ENCODE measurements at regions not wholly inside any gene's neighbourhood (a gene's known extent, or its start where the extent isn't known, plus 50 kb on each side); places are given as distances from the start of the nearest gene placed in this dataset.

GRCh38 chr12:78406213-78406612, 458.4 kb upstream of the SYT1 start:
- TF ChIP-seq CTCF (IDR thresholded peaks at IDR 0.05; ENCODE audit: borderline replicate concordance, control extremely low read depth, extremely low read depth, insufficient read depth, missing control alignments) = no peak
- in situ Hi-C loops (cut with MboI; ENCODE audit: low sequenced_read_pairs, unreplicated experiment) = no loop called here
- DNase-seq (ENCODE audit: low spot score) = no peak

GRCh38 chr12:78406828-78407227, 457.7 kb upstream of the SYT1 start:
- peak; percentile 6 for DNase-seq (ENCODE audit: low spot score)
- no peak for TF ChIP-seq CTCF (IDR thresholded peaks at IDR 0.05; ENCODE audit: borderline replicate concordance, control extremely low read depth, extremely low read depth, insufficient read depth, missing control alignments)
- in situ Hi-C loops (cut with MboI; ENCODE audit: low sequenced_read_pairs, unreplicated experiment) = no loop called here

GRCh38 chr12:78407722-78408121, 456.9 kb upstream of the SYT1 start:
- TF ChIP-seq CTCF (IDR thresholded peaks at IDR 0.05; ENCODE audit: borderline replicate concordance, control extremely low read depth, extremely low read depth, insufficient read depth, missing control alignments) = no peak
- in situ Hi-C loops (cut with MboI; ENCODE audit: low sequenced_read_pairs, unreplicated experiment) = no loop called here
- DNase-seq (ENCODE audit: low spot score) = no peak

- TF ChIP-seq CTCF (IDR thresholded peaks at IDR 0.05; ENCODE audit: borderline replicate concordance, control extremely low read depth, extremely low read depth, insufficient read depth, missing control alignments) = no peak
- in situ Hi-C loops (cut with MboI; ENCODE audit: low sequenced_read_pairs, unreplicated experiment) = no loop called here
- DNase-seq (ENCODE audit: low spot score) = no peak
These were observed 450.5 kb upstream of the SYT1 start for GRCh38 chr12:78414071-78414470.

- no peak for DNase-seq (ENCODE audit: low spot score)
These were observed 445.7 kb upstream of the SYT1 start for GRCh38 chr12:78418919-78419318.

GRCh38 chr12:78419513-78419912, 445.1 kb upstream of the SYT1 start:
- no peak for DNase-seq (ENCODE audit: low spot score)
- in situ Hi-C loops (cut with MboI; ENCODE audit: low sequenced_read_pairs, unreplicated experiment) = no loop called here
- TF ChIP-seq CTCF (IDR thresholded peaks at IDR 0.05; ENCODE audit: borderline replicate concordance, control extremely low read depth, extremely low read depth, insufficient read depth, missing control alignments) = no peak

More at GRCh38 chr12:78418919-78419318, 445.7 kb upstream of the SYT1 start:
- no peak for TF ChIP-seq CTCF (IDR thresholded peaks at IDR 0.05; ENCODE audit: borderline replicate concordance, control extremely low read depth, extremely low read depth, insufficient read depth, missing control alignments)
- in situ Hi-C loops (cut with MboI; ENCODE audit: low sequenced_read_pairs, unreplicated experiment) = no loop called here

- no peak for DNase-seq (ENCODE audit: low spot score)
- in situ Hi-C loops (cut with MboI; ENCODE audit: low sequenced_read_pairs, unreplicated experiment) = no loop called here
These were observed 443.6 kb upstream of the SYT1 start for GRCh38 chr12:78420991-78421390.

More at GRCh38 chr12:78420991-78421390, 443.6 kb upstream of the SYT1 start:
- TF ChIP-seq CTCF (IDR thresholded peaks at IDR 0.05; ENCODE audit: borderline replicate concordance, control extremely low read depth, extremely low read depth, insufficient read depth, missing control alignments) = no peak
